B cell (primary cell): ENCODE measurements at regions not wholly inside any gene's neighbourhood (a gene's known extent, or its start where the extent isn't known, plus 50 kb on each side); places are given as distances from the start of the nearest gene placed in this dataset.
"Not testable (repeated sequence)": the region's sequence is repeated elsewhere in the genome, so short reads cannot be mapped to it uniquely, and the experiment has no call there.

ENCODE experiments used
- ATAC-seq: fragments of 200-7000 bp; cut with Tn5 transposase; one replicate; pipeline ENCODE4 v1.10.0; 2021; ENCODE audit warnings: low read depth, mild to moderate bottlenecking, moderate number of reproducible peaks, moderate library complexity
- CTCF ChIA-PET: fragments of 350-600 bp; sonication (Branson Sonifier 250); formaldehyde crosslinking; loops from one replicate; lab custom pipeline; 2021; ENCODE audit warnings: antibody characterized with exemption, inconsistent platforms; lab: Charles Lee
- POLR2A ChIA-PET: fragments of 350-600 bp; sonication (Branson Sonifier 250); formaldehyde crosslinking; loops from one replicate; lab custom pipeline; 2021; ENCODE audit warnings: antibody characterized with exemption; lab: Charles Lee
- DNase-seq: peaks from one replicate; pipeline ENCODE4 v3.0.0; 2013
- H2AFZ ChIP-seq: 2 replicates; pipeline ENCODE4 v1.6.1; 2012; ENCODE audit warnings: mild to moderate bottlenecking, low read depth, low read length; ENCODE audit not compliant: insufficient read depth, poor library complexity, severe bottlenecking
- H3K27ac ChIP-seq, 2 donors: 1 replicate in 1 of 2; 2 replicates in 1 of 2; pipeline ENCODE4 v1.5.1; 2012 to 2013; ENCODE audit warnings: low read length in 2 of 2, mild to moderate bottlenecking in 2 of 2, moderate library complexity in 1 of 2
- H3K27me3 ChIP-seq, 4 experiments: fragments of 200-600 bp in 1 of 4; sonication (generic) in 1 of 4; replicated peaks in 1 of 4; 1 replicate in 2 of 4; 2 replicates in 2 of 4; pipeline versions ENCODE4 v1.6.1 to v1.7.0; 2013 to 2016; ENCODE audit warnings: low read length in 3 of 4, mild to moderate bottlenecking in 2 of 4, mixed read lengths in 1 of 4, moderate library complexity in 1 of 4; ENCODE audit not compliant: insufficient read depth in 4 of 4, control insufficient read depth in 3 of 4; ENCODE audit errors: control extremely low read depth in 1 of 4
- H3K36me3 ChIP-seq, 2 experiments: replicated peaks in 1 of 2; 1 replicate in 1 of 2; 2 replicates in 1 of 2; pipeline versions ENCODE4 v1.6.1 to v1.7.1; 2013; ENCODE audit warnings: low read length in 1 of 2; ENCODE audit not compliant: insufficient read depth in 2 of 2, control insufficient read depth in 1 of 2; ENCODE audit errors: control extremely low read depth in 1 of 2, extremely low read depth in 1 of 2
- H3K4me1 ChIP-seq, 2 donors: fragments of 200-600 bp in 1 of 2; sonication (generic) in 1 of 2; 1 replicate in 1 of 2; 2 replicates in 1 of 2; pipeline versions ENCODE4 v1.5.1 to v1.6.1; 2013 to 2017; ENCODE audit warnings: low read length in 2 of 2; ENCODE audit not compliant: control insufficient read depth in 2 of 2, insufficient read depth in 2 of 2
- H3K4me2 ChIP-seq: replicated peaks from 2 replicates; pipeline ENCODE3; 2012; ENCODE audit warnings: mild to moderate bottlenecking, low read depth, low read length; ENCODE audit not compliant: poor library complexity, severe bottlenecking
- H3K4me3 ChIP-seq, 5 experiments: fragments of 200-600 bp in 1 of 5; sonication (generic) in 1 of 5; 1 replicate in 3 of 5; 2 replicates in 2 of 5; pipeline versions ENCODE4 v1.5.1 to v1.7.0; 2011 to 2016; ENCODE audit warnings: low read length in 4 of 5, mild to moderate bottlenecking in 4 of 5, low read depth in 2 of 5, control low read depth in 1 of 5, moderate library complexity in 1 of 5; ENCODE audit not compliant: insufficient read depth in 1 of 5; ENCODE audit errors: control extremely low read depth in 1 of 5, extremely low read depth in 1 of 5
- H3K79me2 ChIP-seq: fragments of 200-600 bp; sonication (generic); one replicate; pipeline ENCODE4 v1.6.0; 2016; ENCODE audit warnings: low read length; ENCODE audit not compliant: control insufficient read depth, insufficient read depth
- H3K9ac ChIP-seq: fragments of 200-600 bp; sonication (generic); 2 replicates; pipeline ENCODE4 v1.6.1; 2017; ENCODE audit warnings: mild to moderate bottlenecking, low read length, moderate library complexity
- H3K9me3 ChIP-seq, 3 donors: one replicate each; pipeline versions ENCODE4 v1.6.1 to v1.7.1; 2013; ENCODE audit warnings: low read length in 2 of 3; ENCODE audit not compliant: control insufficient read depth in 2 of 3, insufficient read depth in 1 of 3; ENCODE audit errors: control extremely low read depth in 1 of 3
- H4K20me1 ChIP-seq: 2 replicates; pipeline ENCODE4 v1.6.0; 2012; ENCODE audit warnings: mild to moderate bottlenecking, low read length; ENCODE audit not compliant: insufficient read depth, control insufficient read depth, poor library complexity, severe bottlenecking
- H3K27ac Mint-ChIP-seq: one replicate; pipeline ENCODE4 v1.8.0; 2021; ENCODE audit warnings: mixed read lengths
- H3K27me3 Mint-ChIP-seq: one replicate; pipeline ENCODE4 v1.8.0; 2021; ENCODE audit warnings: mixed read lengths
- H3K4me1 Mint-ChIP-seq: one replicate; pipeline ENCODE4 v1.8.0; 2021; ENCODE audit warnings: mixed read lengths
- H3K4me3 Mint-ChIP-seq: one replicate; pipeline ENCODE4 v1.8.0; 2021; ENCODE audit warnings: mixed read lengths
- H3K9me3 Mint-ChIP-seq: one replicate; pipeline ENCODE4 v1.8.0; 2022; ENCODE audit warnings: mixed read lengths; ENCODE audit not compliant: insufficient read depth
- EZH2 ChIP-seq: IDR thresholded peaks from 2 replicates; pipeline ENCODE4 v1.6.1; 2012; ENCODE audit warnings: borderline replicate concordance, low read depth, mild to moderate bottlenecking, moderate library complexity, low read length; ENCODE audit not compliant: insufficient read depth, poor library complexity, severe bottlenecking
- WGBS: methylation state at CpG from one replicate; pipeline ENCODE4 v1.1.5; 2013; ENCODE audit warnings: missing lambda C conversion rate; ENCODE audit not compliant: insufficient coverage; 5-methylcytosine and 5-hydroxymethylcytosine counted together
- intact Hi-C: fragments of 100-400 bp; cut with micrococcal nuclease; formaldehyde crosslinking; loops from one replicate; pipeline ENCODE4 v1.10.0; 2022
- TF ChIP-seq, protein P1 (sequence below): fragments of 200-600 bp; IDR thresholded peaks from one replicate; pipeline ENCODE4 v1.8.0; 2022; ENCODE audit warnings: antibody characterized with exemption, mild to moderate bottlenecking

DNA sequence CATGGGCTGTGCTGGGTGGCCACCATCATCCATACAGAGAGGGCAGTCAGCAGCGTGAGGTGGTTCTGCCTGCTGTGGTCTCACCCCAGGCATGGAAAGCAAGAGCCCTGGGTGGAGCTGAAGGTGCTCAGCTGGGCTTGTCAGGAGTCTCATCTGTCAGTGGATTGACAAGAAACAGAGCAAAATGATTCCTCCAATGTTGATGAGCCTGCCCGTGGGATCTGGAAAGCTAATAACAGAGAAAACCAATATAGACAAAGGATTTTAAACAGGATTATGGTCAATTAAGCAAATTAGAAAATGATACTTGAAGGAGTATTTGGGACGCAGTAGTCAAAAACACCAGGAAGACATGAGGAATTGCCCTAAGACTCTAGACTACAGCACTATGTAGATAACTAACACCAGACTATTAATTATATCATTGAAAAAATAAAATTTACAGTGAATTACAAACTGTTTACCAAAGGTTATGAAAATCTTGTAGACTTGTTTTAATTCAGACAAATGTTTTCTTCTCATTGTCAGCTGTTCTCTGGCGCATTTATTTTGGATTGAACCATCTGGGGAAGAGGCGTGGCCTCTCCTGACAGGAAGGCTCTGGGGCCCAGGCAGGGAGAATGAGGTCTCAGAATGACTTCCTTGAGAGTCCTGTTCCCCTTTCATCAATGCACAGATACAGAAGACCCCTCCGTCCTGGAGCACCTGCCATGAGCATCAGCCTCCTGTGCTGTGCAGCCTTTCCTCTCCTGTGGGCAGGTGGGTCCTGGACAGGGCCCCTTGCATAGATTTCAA lies 211.2 kb upstream of the PRSS58 start:
- Mint-ChIP-seq H3K27ac (no peak overlapping the region), H3K27me3 (peaks cover 31% of the 10 kb centered on the region), H3K4me1 (peaks cover 5% of the 10 kb centered on the region), H3K9me3 (no peaks in the 10 kb centered on the region), H3K4me3 (no peak overlapping the region)
- WGBS, result 34% methylated on average over 4 of the region's 6 CpGs
- no peaks in the 10 kb centered on the region for H4K20me1 ChIP-seq
- intact Hi-C loops, result no loop called here
- H3K36me3 ChIP-seq, result no peaks in the 10 kb centered on the region
- H3K4me2 ChIP-seq, result no peak overlapping the region
- peaks cover 0 to 6% (median 3%) of the 10 kb centered on the region in 4 experiments for H3K27me3 ChIP-seq
- no peak for TF ChIP-seq EZH2
- TF ChIP-seq, protein P1, sequence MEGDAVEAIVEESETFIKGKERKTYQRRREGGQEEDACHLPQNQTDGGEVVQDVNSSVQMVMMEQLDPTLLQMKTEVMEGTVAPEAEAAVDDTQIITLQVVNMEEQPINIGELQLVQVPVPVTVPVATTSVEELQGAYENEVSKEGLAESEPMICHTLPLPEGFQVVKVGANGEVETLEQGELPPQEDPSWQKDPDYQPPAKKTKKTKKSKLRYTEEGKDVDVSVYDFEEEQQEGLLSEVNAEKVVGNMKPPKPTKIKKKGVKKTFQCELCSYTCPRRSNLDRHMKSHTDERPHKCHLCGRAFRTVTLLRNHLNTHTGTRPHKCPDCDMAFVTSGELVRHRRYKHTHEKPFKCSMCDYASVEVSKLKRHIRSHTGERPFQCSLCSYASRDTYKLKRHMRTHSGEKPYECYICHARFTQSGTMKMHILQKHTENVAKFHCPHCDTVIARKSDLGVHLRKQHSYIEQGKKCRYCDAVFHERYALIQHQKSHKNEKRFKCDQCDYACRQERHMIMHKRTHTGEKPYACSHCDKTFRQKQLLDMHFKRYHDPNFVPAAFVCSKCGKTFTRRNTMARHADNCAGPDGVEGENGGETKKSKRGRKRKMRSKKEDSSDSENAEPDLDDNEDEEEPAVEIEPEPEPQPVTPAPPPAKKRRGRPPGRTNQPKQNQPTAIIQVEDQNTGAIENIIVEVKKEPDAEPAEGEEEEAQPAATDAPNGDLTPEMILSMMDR, result no peak
- no peaks in the 10 kb centered on the region for H3K79me2 ChIP-seq
- H3K9ac ChIP-seq, result no peak overlapping the region
- H3K27ac ChIP-seq, result no peak overlapping the region
- H3K4me3 ChIP-seq, result no peak overlapping the region
- ChIA-PET CTCF (interaction anchor here (1.5 kb wide), 1 partner anchor 9 kb away, joined by 9 read pairs; no protein-coding TSS in a partner anchor), POLR2A (no interaction called here)
- H3K4me1 ChIP-seq, result peaks cover 3 to 4% of the 10 kb centered on the region in 2 donors
- no peaks in the 10 kb centered on the region for H3K9me3 ChIP-seq
- DNase-seq, result no peak
- no peak overlapping the region for H2AFZ ChIP-seq
- no peak for ATAC-seq

DNA sequence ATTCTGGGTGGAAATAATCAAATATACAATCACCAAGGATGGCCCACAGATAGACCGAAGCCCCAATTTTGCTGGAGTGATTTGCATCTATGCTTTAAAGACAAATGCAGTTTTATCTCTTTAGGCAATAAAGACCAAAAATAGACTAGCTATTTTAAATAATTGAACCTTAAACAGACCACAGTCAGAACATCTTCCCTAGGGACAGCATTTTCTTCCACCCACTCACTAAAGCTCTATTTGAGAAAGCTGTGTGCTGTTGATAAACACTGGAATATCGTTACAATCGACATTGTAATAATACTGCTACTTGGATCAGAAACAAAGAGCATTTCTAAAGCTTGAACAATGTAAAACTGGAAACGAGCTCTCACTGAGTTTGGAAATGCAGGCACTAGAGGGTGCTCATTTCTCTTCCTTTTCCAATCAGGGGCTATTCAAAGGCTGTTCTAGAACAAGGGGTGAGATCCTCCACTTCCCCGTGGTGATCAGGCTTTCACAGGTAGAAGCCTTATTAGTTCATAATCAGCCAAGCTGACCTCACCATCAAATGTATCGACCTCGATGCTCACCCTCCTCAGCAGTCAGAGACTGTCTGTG lies 209.3 kb upstream of the PRSS58 start:
- POLR2A ChIA-PET, H3K4me3 ChIP-seq, H3K9me3 ChIP-seq, H3K79me2 ChIP-seq, DNase-seq, H3K27ac ChIP-seq, H3K4me1 Mint-ChIP-seq, H3K9ac ChIP-seq, H3K4me1 ChIP-seq, H2AFZ ChIP-seq, H3K27me3 ChIP-seq, H3K9me3 Mint-ChIP-seq, H3K27ac Mint-ChIP-seq, H3K4me2 ChIP-seq, H3K36me3 ChIP-seq, ATAC-seq, H3K4me3 Mint-ChIP-seq, H4K20me1 ChIP-seq, intact Hi-C loops: not testable (repeated sequence)
- CTCF ChIA-PET, result interaction anchor here (1.1 kb wide), 1 partner anchor 16 kb away, joined by 3 read pairs; no protein-coding TSS in a partner anchor
- no CpG with 5 or more reads among the region's 7 CpGs for WGBS
- H3K27me3 Mint-ChIP-seq, result peaks cover 27% of the 10 kb centered on the region
